ENCODE measurements at regions not wholly inside any gene's neighbourhood (a gene's known extent, or its start where the extent isn't known, plus 50 kb on each side); places are given as distances from the start of the nearest gene placed in this dataset.

GRCh38 chr2:155907211-155907610 is 425.3 kb downstream of the NR4A2 start:
- no peak overlapping the region for H3K27ac ChIP-seq (ENCODE audit: low read length)
- H3K9ac ChIP-seq (ENCODE audit: low read length) = no peak overlapping the region
- H3K9me3 ChIP-seq (ENCODE audit: insufficient read depth, low read length) = no peaks in the 10 kb centered on the region
- no peak overlapping the region for H2AFZ ChIP-seq (ENCODE audit: low read depth, low read length)
- H4K20me1 ChIP-seq (ENCODE audit: insufficient read depth, low read length) = no peaks in the 10 kb centered on the region
- H3K36me3 ChIP-seq (replicated peaks; ENCODE audit: low read depth, low read length) = no peaks in the 10 kb centered on the region
- no peaks in the 10 kb centered on the region for H3K79me2 ChIP-seq (ENCODE audit: low read length)
- no peaks in the 10 kb centered on the region for H3K4me1 ChIP-seq (ENCODE audit: low read length)
- no peaks in the 10 kb centered on the region for H3K27me3 ChIP-seq (ENCODE audit: low read depth, low read length)
- H3K4me2 ChIP-seq (ENCODE audit: low read length) = no peak overlapping the region
- no peak for TF ChIP-seq CTCF (IDR thresholded peaks at IDR 0.05; ENCODE audit: low read depth, low read length)
- TF ChIP-seq EZH2phosphoT487 (IDR thresholded peaks at IDR 0.05; ENCODE audit: low read depth) = no peak
- no peak overlapping the region for H3K4me3 ChIP-seq (ENCODE audit: low read length)

GRCh38 chr2:155905657-155906056 is 426.9 kb downstream of the NR4A2 start:
- Histone ChIP-seq H3K4me1 (ENCODE audit: low read length) (no peaks in the 10 kb centered on the region), H3K79me2 (ENCODE audit: low read length) (no peaks in the 10 kb centered on the region), H3K4me3 (ENCODE audit: low read length) (no peak overlapping the region), H3K27me3 (ENCODE audit: low read depth, low read length) (no peaks in the 10 kb centered on the region), H3K9me3 (ENCODE audit: insufficient read depth, low read length) (no peaks in the 10 kb centered on the region), H3K27ac (ENCODE audit: low read length) (no peak overlapping the region), H4K20me1 (ENCODE audit: insufficient read depth, low read length) (no peaks in the 10 kb centered on the region), H3K36me3 (replicated peaks; ENCODE audit: low read depth, low read length) (no peaks in the 10 kb centered on the region), H2AFZ (ENCODE audit: low read depth, low read length) (no peak overlapping the region), H3K4me2 (ENCODE audit: low read length) (no peak overlapping the region), H3K9ac (ENCODE audit: low read length) (no peak overlapping the region)
- TF ChIP-seq CTCF (IDR thresholded peaks at IDR 0.05; ENCODE audit: low read depth, low read length) (no peak), EZH2phosphoT487 (IDR thresholded peaks at IDR 0.05; ENCODE audit: low read depth) (no peak)

- Histone ChIP-seq H3K9ac (ENCODE audit: low read length) (no peak overlapping the region), H3K4me1 (ENCODE audit: low read length) (no peaks in the 10 kb centered on the region), H3K9me3 (ENCODE audit: insufficient read depth, low read length) (no peaks in the 10 kb centered on the region), H3K4me2 (ENCODE audit: low read length) (no peak overlapping the region), H3K36me3 (replicated peaks; ENCODE audit: low read depth, low read length) (no peaks in the 10 kb centered on the region), H3K27ac (ENCODE audit: low read length) (no peak overlapping the region), H4K20me1 (ENCODE audit: insufficient read depth, low read length) (no peaks in the 10 kb centered on the region), H2AFZ (ENCODE audit: low read depth, low read length) (no peak overlapping the region), H3K27me3 (ENCODE audit: low read depth, low read length) (no peaks in the 10 kb centered on the region), H3K4me3 (ENCODE audit: low read length) (no peak overlapping the region), H3K79me2 (ENCODE audit: low read length) (no peaks in the 10 kb centered on the region)
- TF ChIP-seq EZH2phosphoT487 (IDR thresholded peaks at IDR 0.05; ENCODE audit: low read depth) = no peak
- TF ChIP-seq CTCF (IDR thresholded peaks at IDR 0.05; ENCODE audit: low read depth, low read length) = no peak
Measured at GRCh38 chr2:155904720-155905119, 427.8 kb downstream of the NR4A2 start.

GRCh38 chr2:155902635-155903034 is 429.9 kb downstream of the NR4A2 start:
- H3K4me1 ChIP-seq (ENCODE audit: low read length) = no peaks in the 10 kb centered on the region
- H3K36me3 ChIP-seq (replicated peaks; ENCODE audit: low read depth, low read length) = no peaks in the 10 kb centered on the region
- no peak for TF ChIP-seq CTCF (IDR thresholded peaks at IDR 0.05; ENCODE audit: low read depth, low read length)
- no peak for TF ChIP-seq EZH2phosphoT487 (IDR thresholded peaks at IDR 0.05; ENCODE audit: low read depth)
- no peak overlapping the region for H3K4me2 ChIP-seq (ENCODE audit: low read length)
- no peaks in the 10 kb centered on the region for H4K20me1 ChIP-seq (ENCODE audit: insufficient read depth, low read length)
- no peak overlapping the region for H2AFZ ChIP-seq (ENCODE audit: low read depth, low read length)
- H3K27ac ChIP-seq (ENCODE audit: low read length) = no peak overlapping the region
- H3K9ac ChIP-seq (ENCODE audit: low read length) = no peak overlapping the region
- H3K4me3 ChIP-seq (ENCODE audit: low read length) = no peak overlapping the region
- no peaks in the 10 kb centered on the region for H3K9me3 ChIP-seq (ENCODE audit: insufficient read depth, low read length)
- H3K79me2 ChIP-seq (ENCODE audit: low read length) = no peaks in the 10 kb centered on the region
- H3K27me3 ChIP-seq (ENCODE audit: low read depth, low read length) = no peaks in the 10 kb centered on the region
